CD4-positive, alpha-beta memory T cell (primary cell): ENCODE measurements at regions not wholly inside any gene's neighbourhood (a gene's known extent, or its start where the extent isn't known, plus 50 kb on each side); places are given as distances from the start of the nearest gene placed in this dataset.

Source experiments
- CTCF ChIA-PET: fragments of 350-600 bp; sonication (Branson Sonifier 250); formaldehyde crosslinking; loops from one replicate; lab custom pipeline; 2021; ENCODE audit warnings: inconsistent platforms; ENCODE audit not compliant: partially characterized antibody; lab: Charles Lee
- POLR2A ChIA-PET: fragments of 350-600 bp; sonication (Branson Sonifier 250); formaldehyde crosslinking; loops from one replicate; lab custom pipeline; 2021; ENCODE audit not compliant: partially characterized antibody; lab: Charles Lee
- DNase-seq, 5 donors: peaks; one replicate each; pipeline versions ENCODE4 v3.0.0 to v3.0.0-alpha.2; 2020 to 2022; ENCODE audit warnings: mixed read lengths in 1 of 5
- H3K27ac ChIP-seq: one replicate; pipeline ENCODE4 v1.7.0; 2013; ENCODE audit warnings: low read depth, low read length
- H3K27me3 ChIP-seq: 2 replicates; pipeline ENCODE4 v1.7.0; 2013; ENCODE audit warnings: mild to moderate bottlenecking, low read length, moderate library complexity; ENCODE audit not compliant: insufficient read depth
- H3K36me3 ChIP-seq: 2 replicates; pipeline ENCODE4 v1.7.0; 2013; ENCODE audit warnings: mild to moderate bottlenecking, low read length, moderate library complexity; ENCODE audit not compliant: insufficient read depth
- H3K4me1 ChIP-seq: 2 replicates; pipeline ENCODE4 v1.7.0; 2013; ENCODE audit warnings: mild to moderate bottlenecking, low read length, moderate library complexity; ENCODE audit not compliant: insufficient read depth
- H3K4me3 ChIP-seq, 2 donors: one replicate each; pipeline ENCODE4 v1.7.0; 2013; ENCODE audit warnings: low read length in 2 of 2, mild to moderate bottlenecking in 1 of 2
- H3K9me3 ChIP-seq, 2 donors: one replicate each; pipeline ENCODE4 v1.7.0; 2013; ENCODE audit warnings: low read length in 2 of 2, control low read depth in 1 of 2; ENCODE audit not compliant: control insufficient read depth in 1 of 2
- H3K27ac Mint-ChIP-seq, 7 donors: one replicate each; pipeline ENCODE4 v1.8.0; 2020 to 2021; ENCODE audit warnings: mixed read lengths in 7 of 7, mild to moderate bottlenecking in 6 of 7, inconsistent platforms in 3 of 7, moderate library complexity in 3 of 7
- H3K27me3 Mint-ChIP-seq, 2 donors: one replicate each; pipeline ENCODE4 v1.8.0; 2020 to 2021; ENCODE audit warnings: mixed read lengths in 2 of 2
- H3K36me3 Mint-ChIP-seq, 2 donors: one replicate each; pipeline ENCODE4 v1.8.0; 2020 to 2021; ENCODE audit warnings: mixed read lengths in 2 of 2, inconsistent platforms in 1 of 2, mild to moderate bottlenecking in 1 of 2
- H3K4me1 Mint-ChIP-seq, 4 donors: one replicate each; pipeline ENCODE4 v1.8.0; 2020 to 2021; ENCODE audit warnings: mixed read lengths in 4 of 4, mild to moderate bottlenecking in 1 of 4
- H3K4me3 Mint-ChIP-seq, 8 donors: one replicate each; pipeline ENCODE4 v1.8.0; 2020 to 2021; ENCODE audit warnings: mixed read lengths in 8 of 8, mild to moderate bottlenecking in 7 of 8, moderate library complexity in 6 of 8, inconsistent platforms in 3 of 8
- H3K9me3 Mint-ChIP-seq, 8 donors: one replicate each; pipeline ENCODE4 v1.8.0; 2020 to 2021; ENCODE audit warnings: mixed read lengths in 8 of 8, mild to moderate bottlenecking in 5 of 8, inconsistent platforms in 3 of 8, moderate library complexity in 1 of 8
- intact Hi-C: fragments of 100-400 bp; cut with micrococcal nuclease; formaldehyde crosslinking; loops from one replicate; pipeline ENCODE4 v1.15.1; 2023

DNA sequence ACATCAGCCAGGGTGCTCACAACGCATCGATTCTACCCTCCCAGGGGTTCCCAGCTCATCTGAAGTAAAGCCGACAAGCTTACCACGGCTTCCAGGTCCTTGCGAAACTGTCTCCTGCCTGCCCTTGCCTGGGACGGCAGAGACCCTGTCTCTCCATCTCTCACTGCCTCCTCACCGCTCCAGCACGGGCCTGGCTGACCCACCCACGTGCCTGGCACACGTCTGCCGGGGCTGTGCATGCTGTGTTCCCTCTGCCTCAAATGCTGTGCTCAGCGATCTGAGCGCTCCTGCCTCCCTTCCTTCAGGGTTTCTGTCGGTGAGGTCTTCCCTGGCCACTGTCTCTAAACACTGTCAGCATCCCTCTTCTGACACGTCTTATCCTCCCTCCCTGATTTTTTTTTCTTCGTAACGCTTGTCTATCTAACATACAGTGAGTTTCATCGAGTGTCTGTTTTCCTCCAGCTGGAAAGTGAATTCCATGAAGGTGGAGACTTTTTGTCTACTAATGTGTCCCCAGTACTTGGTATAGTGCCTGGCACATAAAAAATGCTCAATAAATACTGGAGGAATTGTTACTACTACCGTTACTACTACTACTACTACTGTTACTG lies 208.4 kb downstream of the IRF8 start:
- no peaks in the 10 kb centered on the region for H3K36me3 ChIP-seq
- DNase-seq: no peak
- H3K9me3 ChIP-seq: no peaks in the 10 kb centered on the region
- ChIA-PET CTCF (no interaction called here), POLR2A (no interaction called here)
- intact Hi-C loops: no loop called here
- Mint-ChIP-seq H3K4me3 (no peak overlapping the region), H3K27ac (no peak overlapping the region), H3K27me3 (peaks cover 2 to 6% of the 10 kb centered on the region in 2 donors), H3K36me3 (no peaks in the 10 kb centered on the region), H3K9me3 (peaks cover 0 to 1% (median 0%) of the 10 kb centered on the region in 8 donors), H3K4me1 (no peaks in the 10 kb centered on the region)
- no peak overlapping the region for H3K4me3 ChIP-seq
- no peak overlapping the region for H3K27ac ChIP-seq
- H3K4me1 ChIP-seq: no peaks in the 10 kb centered on the region
- no peaks in the 10 kb centered on the region for H3K27me3 ChIP-seq

DNA sequence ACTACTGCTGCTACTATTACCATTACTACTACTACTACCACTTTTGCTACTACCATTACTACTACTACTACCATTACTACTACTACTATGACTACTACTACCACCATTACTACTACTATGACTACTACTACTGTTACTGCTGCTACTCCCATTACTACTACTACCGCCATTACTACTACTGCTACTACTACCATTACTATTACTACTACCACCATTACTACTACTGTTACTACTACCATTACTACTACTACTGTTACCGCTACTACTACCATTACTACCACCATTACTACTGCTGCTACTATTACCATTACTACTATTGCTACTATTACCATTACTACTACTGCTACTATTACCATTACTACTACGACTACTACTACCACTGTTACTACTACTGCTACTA lies 209.1 kb downstream of the IRF8 start:
- Histone ChIP-seq H3K36me3 (no peaks in the 10 kb centered on the region), H3K4me1 (no peaks in the 10 kb centered on the region), H3K27me3 (no peaks in the 10 kb centered on the region), H3K27ac (no peak overlapping the region), H3K4me3 (no peak overlapping the region), H3K9me3 (no peaks in the 10 kb centered on the region)
- Mint-ChIP-seq H3K9me3 (peaks cover 0 to 1% (median 0%) of the 10 kb centered on the region in 8 donors), H3K36me3 (no peaks in the 10 kb centered on the region), H3K4me3 (no peak overlapping the region), H3K27me3 (peaks cover 6 to 8% of the 10 kb centered on the region in 2 donors), H3K27ac (no peak overlapping the region), H3K4me1 (no peaks in the 10 kb centered on the region)
- ChIA-PET CTCF (no interaction called here), POLR2A (no interaction called here)
- no peak for DNase-seq
- intact Hi-C loops: no loop called here

GRCh38 chr16:86110134-86110533 lies 211.2 kb downstream of the IRF8 start:
- CTCF ChIA-PET: no interaction called here
- H3K4me3 Mint-ChIP-seq: no peak overlapping the region
- Histone ChIP-seq H3K9me3 (no peaks in the 10 kb centered on the region), H3K4me3 (no peak overlapping the region), H3K27me3 (no peaks in the 10 kb centered on the region), H3K27ac (no peak overlapping the region), H3K4me1 (no peaks in the 10 kb centered on the region), H3K36me3 (no peaks in the 10 kb centered on the region)
- no peaks in the 10 kb centered on the region for H3K36me3 Mint-ChIP-seq
- POLR2A ChIA-PET: no interaction called here
- H3K4me1 Mint-ChIP-seq: no peaks in the 10 kb centered on the region
- intact Hi-C loops: no loop called here
- peaks cover 0 to 1% (median 0%) of the 10 kb centered on the region in 8 donors for H3K9me3 Mint-ChIP-seq
- DNase-seq: no peak
- no peak overlapping the region for H3K27ac Mint-ChIP-seq
- peaks cover 7 to 8% of the 10 kb centered on the region in 2 donors for H3K27me3 Mint-ChIP-seq

- Histone ChIP-seq H3K4me1 (no peaks in the 10 kb centered on the region), H3K9me3 (no peaks in the 10 kb centered on the region), H3K27ac (no peak overlapping the region), H3K36me3 (no peaks in the 10 kb centered on the region), H3K4me3 (no peak overlapping the region), H3K27me3 (no peaks in the 10 kb centered on the region)
- no peaks in the 10 kb centered on the region for H3K36me3 Mint-ChIP-seq
- H3K4me1 Mint-ChIP-seq: no peaks in the 10 kb centered on the region
- intact Hi-C loops: no loop called here
- DNase-seq: no peak
- no peak overlapping the region for H3K27ac Mint-ChIP-seq
- ChIA-PET CTCF (no interaction called here), POLR2A (no interaction called here)
- H3K9me3 Mint-ChIP-seq: peaks cover 0 to 1% (median 0%) of the 10 kb centered on the region in 8 donors
- H3K4me3 Mint-ChIP-seq: no peak overlapping the region
- peaks cover 9 to 11% of the 10 kb centered on the region in 2 donors for H3K27me3 Mint-ChIP-seq
These were observed 211.8 kb downstream of the IRF8 start for GRCh38 chr16:86110726-86111125.

GRCh38 chr16:86112178-86112577 lies 213.2 kb downstream of the IRF8 start:
- Histone ChIP-seq H3K4me1 (no peaks in the 10 kb centered on the region), H3K27me3 (no peaks in the 10 kb centered on the region), H3K4me3 (no peak overlapping the region), H3K36me3 (no peaks in the 10 kb centered on the region), H3K27ac (no peak overlapping the region), H3K9me3 (no peaks in the 10 kb centered on the region)
- POLR2A ChIA-PET: no interaction called here
- H3K27me3 Mint-ChIP-seq: peaks cover 9 to 11% of the 10 kb centered on the region in 2 donors
- no peak overlapping the region for H3K4me3 Mint-ChIP-seq
- no peak for DNase-seq
- intact Hi-C loops: no loop called here
- no peaks in the 10 kb centered on the region for H3K4me1 Mint-ChIP-seq
- peaks cover 0 to 1% (median 0%) of the 10 kb centered on the region in 8 donors for H3K9me3 Mint-ChIP-seq
- CTCF ChIA-PET: no interaction called here
- H3K27ac Mint-ChIP-seq: no peak overlapping the region
- H3K36me3 Mint-ChIP-seq: no peaks in the 10 kb centered on the region

GRCh38 chr16:86117235-86117634 lies 218.3 kb downstream of the IRF8 start:
- Histone ChIP-seq H3K36me3 (no peaks in the 10 kb centered on the region), H3K27ac (no peak overlapping the region), H3K4me1 (no peaks in the 10 kb centered on the region), H3K27me3 (no peaks in the 10 kb centered on the region), H3K9me3 (no peaks in the 10 kb centered on the region), H3K4me3 (no peak overlapping the region)
- no peaks in the 10 kb centered on the region for H3K4me1 Mint-ChIP-seq
- H3K4me3 Mint-ChIP-seq: no peak overlapping the region
- no peaks in the 10 kb centered on the region for H3K36me3 Mint-ChIP-seq
- DNase-seq: no peak
- CTCF ChIA-PET: no interaction called here
- no peaks in the 10 kb centered on the region for H3K9me3 Mint-ChIP-seq
- intact Hi-C loops: no loop called here
- H3K27me3 Mint-ChIP-seq: peaks cover 10 to 11% of the 10 kb centered on the region in 2 donors
- POLR2A ChIA-PET: no interaction called here
- H3K27ac Mint-ChIP-seq: no peak overlapping the region

- no peak overlapping the region for H3K4me3 Mint-ChIP-seq
These were observed 218.8 kb downstream of the IRF8 start for GRCh38 chr16:86117756-86118155.

More at GRCh38 chr16:86117756-86118155, 218.8 kb downstream of the IRF8 start:
- DNase-seq: no peak
- H3K27ac ChIP-seq: no peak overlapping the region
- H3K36me3 ChIP-seq: no peaks in the 10 kb centered on the region
- ChIA-PET POLR2A (no interaction called here), CTCF (no interaction called here)
- no peaks in the 10 kb centered on the region for H3K9me3 ChIP-seq
- Mint-ChIP-seq H3K27ac (no peak overlapping the region), H3K36me3 (no peaks in the 10 kb centered on the region), H3K4me1 (no peaks in the 10 kb centered on the region), H3K9me3 (no peaks in the 10 kb centered on the region), H3K27me3 (peaks cover 6 to 7% of the 10 kb centered on the region in 2 donors)
- H3K4me3 ChIP-seq: no peak overlapping the region
- H3K27me3 ChIP-seq: no peaks in the 10 kb centered on the region
- intact Hi-C loops: no loop called here
- H3K4me1 ChIP-seq: no peaks in the 10 kb centered on the region
